H9 (cell line): ENCODE measurements at regions not wholly inside any gene's neighbourhood (a gene's known extent, or its start where the extent isn't known, plus 50 kb on each side); places are given as distances from the start of the nearest gene placed in this dataset.
"Not testable (repeated sequence)": the region's sequence is repeated elsewhere in the genome, so short reads cannot be mapped to it uniquely, and the experiment has no call there.

ENCODE experiments used
- DNase-seq: peaks from one replicate; pipeline ENCODE4 v3.0.0-alpha.2; 2017
- H2AFZ ChIP-seq: one replicate; pipeline ENCODE4 v1.6.1; 2013; ENCODE audit warnings: mild to moderate bottlenecking, low read length, control low read depth, moderate library complexity
- H2AK5ac ChIP-seq: 2 replicates; pipeline ENCODE4 v1.6.1; 2013; ENCODE audit warnings: low read length, control low read depth, mixed read lengths; ENCODE audit not compliant: insufficient read length
- H2BK120ac ChIP-seq: one replicate; pipeline ENCODE4 v1.6.1; 2013; ENCODE audit warnings: low read depth, mild to moderate bottlenecking, low read length, control low read depth, inconsistent platforms; ENCODE audit not compliant: poor library complexity, severe bottlenecking
- H2BK12ac ChIP-seq: 2 replicates; pipeline ENCODE4 v1.6.1; 2013; ENCODE audit warnings: low read length, control low read depth, mixed read lengths, low read depth; ENCODE audit not compliant: insufficient read length
- H2BK15ac ChIP-seq: 2 replicates; pipeline ENCODE4 v1.6.1; 2013; ENCODE audit warnings: low read depth, low read length, control low read depth
- H2BK20ac ChIP-seq: one replicate; pipeline ENCODE4 v1.6.1; 2013; ENCODE audit warnings: low read depth, mild to moderate bottlenecking, low read length, control low read depth, inconsistent platforms; ENCODE audit not compliant: poor library complexity, severe bottlenecking
- H2BK5ac ChIP-seq: 2 replicates; pipeline ENCODE4 v1.6.1; 2013; ENCODE audit warnings: low read length, control low read depth, mixed read lengths; ENCODE audit not compliant: insufficient read length
- H3K14ac ChIP-seq: 2 replicates; pipeline ENCODE4 v1.6.1; 2013; ENCODE audit warnings: low read length, control low read depth; ENCODE audit not compliant: insufficient read depth
- H3K18ac ChIP-seq: 2 replicates; pipeline ENCODE4 v1.6.1; 2013; ENCODE audit warnings: low read depth, mild to moderate bottlenecking, mixed read lengths, low read length, control low read depth; ENCODE audit not compliant: insufficient read length
- H3K23ac ChIP-seq: 2 replicates; pipeline ENCODE4 v1.6.1; 2013; ENCODE audit warnings: low read length, control low read depth, mixed read lengths, low read depth; ENCODE audit not compliant: insufficient read length
- H3K23me2 ChIP-seq: 2 replicates; pipeline ENCODE4 v1.6.1; 2013; ENCODE audit warnings: low read depth, mild to moderate bottlenecking, mixed read lengths, low read length, control low read depth; ENCODE audit not compliant: insufficient read length, poor library complexity, severe bottlenecking
- H3K27ac ChIP-seq: 2 replicates; pipeline ENCODE4 v1.5.1; 2013; ENCODE audit warnings: low read length, control low read depth, mixed read lengths, low read depth; ENCODE audit not compliant: insufficient read length
- H3K27me3 ChIP-seq: 2 replicates; pipeline ENCODE4 v1.6.1; 2013; ENCODE audit warnings: low read length, control low read depth, inconsistent platforms; ENCODE audit not compliant: insufficient read depth
- H3K4ac ChIP-seq: 2 replicates; pipeline ENCODE4 v1.6.1; 2013; ENCODE audit warnings: low read depth, mild to moderate bottlenecking, control low read depth, inconsistent platforms, low read length, moderate library complexity
- H3K4me1 ChIP-seq: 2 replicates; pipeline ENCODE4 v1.6.1; 2013; ENCODE audit warnings: low read length, control low read depth, inconsistent platforms; ENCODE audit not compliant: insufficient read depth
- H3K4me2 ChIP-seq: 2 replicates; pipeline ENCODE4 v1.6.1; 2013; ENCODE audit warnings: low read length, control low read depth, mixed read lengths; ENCODE audit not compliant: insufficient read length, insufficient read depth
- H3K56ac ChIP-seq: 2 replicates; pipeline ENCODE4 v1.6.1; 2013; ENCODE audit warnings: low read depth, mild to moderate bottlenecking, mixed read lengths, low read length, control low read depth; ENCODE audit not compliant: insufficient read length
- H3K79me1 ChIP-seq: 2 replicates; pipeline ENCODE4 v1.6.1; 2013; ENCODE audit warnings: low read depth, mild to moderate bottlenecking, moderate library complexity, low read length, control low read depth, inconsistent platforms; ENCODE audit not compliant: insufficient read depth, poor library complexity, severe bottlenecking
- H3K79me2 ChIP-seq: 2 replicates; pipeline ENCODE4 v1.6.1; 2013; ENCODE audit warnings: low read length, control low read depth, inconsistent platforms; ENCODE audit not compliant: insufficient read depth
- H3K9ac ChIP-seq: 2 replicates; pipeline ENCODE4 v1.6.1; 2013; ENCODE audit warnings: low read length, control low read depth, mixed read lengths; ENCODE audit not compliant: insufficient read length; ENCODE audit errors: extremely low read depth
- H3K9me3 ChIP-seq: one replicate; pipeline ENCODE4 v1.6.1; 2013; ENCODE audit warnings: low read depth, low read length, inconsistent platforms; ENCODE audit not compliant: control insufficient read depth
- H3T11ph ChIP-seq: one replicate; pipeline ENCODE4 v1.6.1; 2013; ENCODE audit warnings: mild to moderate bottlenecking, low read length, control low read depth, inconsistent platforms
- H4K20me1 ChIP-seq: one replicate; pipeline ENCODE4 v1.6.1; 2013; ENCODE audit not compliant: control insufficient read depth, insufficient read length, insufficient read depth
- H4K5ac ChIP-seq: 2 replicates; pipeline ENCODE4 v1.6.1; 2013; ENCODE audit warnings: low read depth, mild to moderate bottlenecking, mixed read lengths, low read length, control low read depth; ENCODE audit not compliant: insufficient read length
- H4K8ac ChIP-seq: replicated peaks from 2 replicates; pipeline ENCODE4 v1.6.1; 2013; ENCODE audit warnings: low read length, control low read depth, mixed read lengths, low read depth; ENCODE audit not compliant: insufficient read length
- H4K91ac ChIP-seq: 2 replicates; pipeline ENCODE4 v1.6.1; 2013; ENCODE audit warnings: low read depth, mild to moderate bottlenecking, moderate library complexity, mixed read lengths, low read length, control low read depth; ENCODE audit not compliant: insufficient read length
- H3K27ac Mint-ChIP-seq, 3 experiments: 2 replicates in 2 of 3; 3 replicates in 1 of 3; pipeline ENCODE4 v1.8.0; 2020 to 2021; ENCODE audit warnings: mixed read lengths in 3 of 3, mild to moderate bottlenecking in 1 of 3, moderate library complexity in 1 of 3
- H3K27me3 Mint-ChIP-seq: 2 replicates; pipeline ENCODE4 v1.8.0; 2021; ENCODE audit warnings: low read depth, mild to moderate bottlenecking, moderate library complexity, mixed read lengths
- H3K36me3 Mint-ChIP-seq, 3 experiments: 2 replicates in 2 of 3; 3 replicates in 1 of 3; pipeline ENCODE4 v1.8.0; 2020 to 2021; ENCODE audit warnings: low read depth in 3 of 3, mixed read lengths in 3 of 3; ENCODE audit not compliant: insufficient read depth in 1 of 3
- H3K4me1 Mint-ChIP-seq, 2 experiments: 2 replicates each; pipeline ENCODE4 v1.8.0; 2020; ENCODE audit warnings: mixed read lengths in 2 of 2
- H3K4me3 Mint-ChIP-seq, 2 experiments: 2 replicates in 1 of 2; 3 replicates in 1 of 2; pipeline ENCODE4 v1.8.0; 2020 to 2021; ENCODE audit warnings: mild to moderate bottlenecking in 2 of 2, mixed read lengths in 2 of 2, moderate library complexity in 1 of 2
- H3K9me3 Mint-ChIP-seq, 2 experiments: 2 replicates in 1 of 2; 3 replicates in 1 of 2; pipeline ENCODE4 v1.8.0; 2020; ENCODE audit warnings: mild to moderate bottlenecking in 2 of 2, mixed read lengths in 2 of 2, moderate library complexity in 1 of 2
- CTCF ChIP-seq: fragments of 200-600 bp; sonication (generic); conservative IDR thresholded peaks from 3 replicates; pipeline ENCODE4 v1.8.0; 2021; ENCODE audit warnings: antibody characterized with exemption, mild to moderate bottlenecking
- WGBS: extraction: QIAGEN DNeasy Blood & Tissue Kit; methylation state at CpG from one replicate; pipeline ENCODE4 v1.1.7; 2013; ENCODE audit warnings: missing lambda C conversion rate, low lambda C conversion rate, mixed read lengths; ENCODE audit not compliant: insufficient read length; ENCODE audit errors: extremely low coverage; 5-methylcytosine and 5-hydroxymethylcytosine counted together

DNA sequence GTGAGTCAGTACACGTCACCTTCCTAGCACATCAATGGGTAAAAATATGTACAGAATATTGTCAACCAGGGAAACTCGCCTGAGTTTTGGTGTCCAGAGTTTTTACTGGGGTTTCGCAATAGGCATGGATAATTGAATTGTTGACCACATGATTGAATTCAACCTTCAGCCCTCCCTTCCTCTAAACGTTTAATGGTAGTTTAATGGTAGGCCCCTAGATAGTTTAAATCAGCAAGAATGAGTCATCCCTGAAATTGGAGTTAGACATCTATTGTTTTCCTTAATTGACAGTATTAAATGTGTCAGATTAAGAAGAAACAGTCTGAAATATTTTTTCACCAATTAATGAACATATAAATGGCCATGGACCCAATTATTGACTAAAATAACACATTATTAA lies 57.8 kb upstream of the CACNA2D1 start:
- no peaks in the 10 kb centered on the region for H4K20me1 ChIP-seq
- no peak overlapping the region for H3K4me2 ChIP-seq
- no peak overlapping the region for H2BK120ac ChIP-seq
- no peaks in the 10 kb centered on the region for H3K23me2 ChIP-seq
- DNase-seq, result no peak
- Mint-ChIP-seq H3K9me3 (peaks cover 24 to 27% of the 10 kb centered on the region in 2 experiments), H3K4me3 (no peak overlapping the region), H3K36me3 (peaks cover 16 to 36% (median 21%) of the 10 kb centered on the region in 3 experiments), H3K27ac (no peak overlapping the region), H3K4me1 (peaks cover 8 to 19% of the 10 kb centered on the region in 2 experiments), H3K27me3 (no peaks in the 10 kb centered on the region)
- no peak overlapping the region for H3K18ac ChIP-seq
- H2BK15ac ChIP-seq, result no peak overlapping the region
- H3K79me2 ChIP-seq, result no peaks in the 10 kb centered on the region
- no peak overlapping the region for H2BK12ac ChIP-seq
- H3T11ph ChIP-seq, result no peak overlapping the region
- H3K4me1 ChIP-seq, result no peaks in the 10 kb centered on the region
- no peak overlapping the region for H3K14ac ChIP-seq
- H3K79me1 ChIP-seq, result no peaks in the 10 kb centered on the region
- H3K23ac ChIP-seq, result no peak overlapping the region
- no peak for TF ChIP-seq CTCF
- no peak overlapping the region for H3K27ac ChIP-seq
- H4K91ac ChIP-seq, result no peak overlapping the region
- no peak overlapping the region for H3K4ac ChIP-seq
- no peak overlapping the region for H4K5ac ChIP-seq
- no peak overlapping the region for H3K9ac ChIP-seq
- H4K8ac ChIP-seq, result no peak overlapping the region
- H2BK5ac ChIP-seq, result no peak overlapping the region
- H2AFZ ChIP-seq, result no peak overlapping the region
- H3K9me3 ChIP-seq, result peaks cover 14% of the 10 kb centered on the region
- no peak overlapping the region for H3K56ac ChIP-seq
- H2BK20ac ChIP-seq, result no peak overlapping the region
- WGBS, result no CpG with 5 or more reads among the region's 4 CpGs
- no peak overlapping the region for H2AK5ac ChIP-seq
- no peaks in the 10 kb centered on the region for H3K27me3 ChIP-seq

GRCh38 chr7:82499546-82499945 lies 56.0 kb upstream of the CACNA2D1 start:
- not testable (repeated sequence) for H3K4me3 Mint-ChIP-seq, H3K79me1 ChIP-seq, H3K27me3 ChIP-seq

More at GRCh38 chr7:82499546-82499945, 56.0 kb upstream of the CACNA2D1 start:
- Mint-ChIP-seq H3K9me3 (peaks cover 24 to 27% of the 10 kb centered on the region in 2 experiments), H3K4me1 (peaks cover 6 to 11% of the 10 kb centered on the region in 2 experiments), H3K36me3 (peaks cover 16 to 33% (median 21%) of the 10 kb centered on the region in 3 experiments)
- not testable (repeated sequence) for H2AFZ ChIP-seq, H4K5ac ChIP-seq, H3K14ac ChIP-seq, H2BK5ac ChIP-seq, H3K79me2 ChIP-seq, H2BK12ac ChIP-seq, H3K18ac ChIP-seq, H4K20me1 ChIP-seq, H2BK15ac ChIP-seq, H3K4me1 ChIP-seq, H3K4ac ChIP-seq, H2BK120ac ChIP-seq, H3K27ac Mint-ChIP-seq, H3T11ph ChIP-seq, H3K23ac ChIP-seq, H4K91ac ChIP-seq, H2BK20ac ChIP-seq, DNase-seq, H4K8ac ChIP-seq, H3K9ac ChIP-seq, H3K27ac ChIP-seq, H3K23me2 ChIP-seq, H3K56ac ChIP-seq, H3K27me3 Mint-ChIP-seq, H2AK5ac ChIP-seq, H3K4me2 ChIP-seq
- H3K9me3 ChIP-seq, result peaks cover 14% of the 10 kb centered on the region
- WGBS, result no CpG with 5 or more reads among the region's 21 CpGs
